Activated CD4-positive, alpha-beta T cell treated with anti-CD3 and anti-CD28 coated beads, Interleukin-2, Interleukin-6, amounts not matched to agents 100 ng/mL and 50 ng/mL, durations not matched to agents 16 hours and 8 hours (primary cell): ENCODE measurements at regions not wholly inside any gene's neighbourhood (a gene's known extent, or its start where the extent isn't known, plus 50 kb on each side); places are given as distances from the start of the nearest gene placed in this dataset.
"Not testable (repeated sequence)": the region's sequence is repeated elsewhere in the genome, so short reads cannot be mapped to it uniquely, and the experiment has no call there.

Experiments
- DNase-seq: peaks from one replicate; pipeline ENCODE4 v3.0.0-alpha.2; 2020

DNA sequence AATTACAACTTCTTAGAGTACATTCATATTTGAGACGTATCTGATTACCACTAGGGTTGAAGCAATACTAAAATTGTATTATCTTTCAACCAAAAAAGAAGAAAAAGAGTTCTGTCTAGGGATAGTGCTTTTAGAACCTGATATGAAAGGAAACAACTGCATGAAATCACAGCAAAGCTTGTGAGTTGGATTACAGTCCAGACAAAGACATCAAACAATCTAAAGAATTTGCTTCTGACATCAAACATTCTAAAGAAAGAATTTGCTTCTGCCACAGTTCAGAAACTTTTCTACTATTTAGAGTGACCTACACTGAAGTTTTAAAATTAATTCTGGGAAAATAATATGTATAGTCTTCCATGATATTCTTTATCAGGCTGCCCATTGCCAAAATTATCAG is 1141.1 kb upstream of the ACO1 start:
- no peak for DNase-seq

DNA sequence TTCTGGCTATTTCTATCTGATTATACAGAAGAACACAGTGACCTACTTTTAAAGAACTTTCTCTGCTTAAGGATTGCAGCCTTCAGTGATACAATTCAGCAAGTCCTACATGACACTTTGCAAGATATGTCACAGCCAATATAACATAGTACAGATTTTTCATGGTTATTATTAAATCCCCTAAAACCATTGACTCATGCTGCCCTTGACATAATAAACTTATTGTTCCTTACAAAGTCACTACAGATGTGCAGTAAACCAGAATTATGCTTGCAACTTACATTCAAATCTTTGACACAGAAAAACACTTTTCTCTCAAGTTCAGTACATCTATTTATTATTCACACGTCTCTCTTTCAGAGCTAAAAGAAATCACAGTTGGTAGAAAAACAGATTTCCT is 1136.3 kb upstream of the ACO1 start:
- no peak for DNase-seq

DNA sequence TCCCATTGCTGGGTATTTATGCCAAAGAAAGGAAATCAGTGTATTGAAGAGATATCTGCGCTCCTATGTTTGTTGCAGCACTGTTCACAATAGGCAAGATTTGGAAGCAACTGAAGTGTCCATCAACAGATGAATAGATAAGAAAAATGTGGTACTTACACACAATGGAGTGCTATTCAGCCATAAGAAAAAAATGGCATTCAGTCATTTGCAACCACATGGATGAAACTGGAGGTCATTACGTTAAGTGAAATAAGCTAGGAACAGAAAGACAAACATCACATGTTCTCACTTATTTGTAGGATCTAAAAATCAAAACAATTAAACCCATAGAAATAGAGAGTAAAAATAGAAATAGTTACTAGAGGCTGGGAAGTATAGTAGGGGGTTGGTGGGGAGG is 1133.1 kb upstream of the ACO1 start:
- DNase-seq = no peak

DNA sequence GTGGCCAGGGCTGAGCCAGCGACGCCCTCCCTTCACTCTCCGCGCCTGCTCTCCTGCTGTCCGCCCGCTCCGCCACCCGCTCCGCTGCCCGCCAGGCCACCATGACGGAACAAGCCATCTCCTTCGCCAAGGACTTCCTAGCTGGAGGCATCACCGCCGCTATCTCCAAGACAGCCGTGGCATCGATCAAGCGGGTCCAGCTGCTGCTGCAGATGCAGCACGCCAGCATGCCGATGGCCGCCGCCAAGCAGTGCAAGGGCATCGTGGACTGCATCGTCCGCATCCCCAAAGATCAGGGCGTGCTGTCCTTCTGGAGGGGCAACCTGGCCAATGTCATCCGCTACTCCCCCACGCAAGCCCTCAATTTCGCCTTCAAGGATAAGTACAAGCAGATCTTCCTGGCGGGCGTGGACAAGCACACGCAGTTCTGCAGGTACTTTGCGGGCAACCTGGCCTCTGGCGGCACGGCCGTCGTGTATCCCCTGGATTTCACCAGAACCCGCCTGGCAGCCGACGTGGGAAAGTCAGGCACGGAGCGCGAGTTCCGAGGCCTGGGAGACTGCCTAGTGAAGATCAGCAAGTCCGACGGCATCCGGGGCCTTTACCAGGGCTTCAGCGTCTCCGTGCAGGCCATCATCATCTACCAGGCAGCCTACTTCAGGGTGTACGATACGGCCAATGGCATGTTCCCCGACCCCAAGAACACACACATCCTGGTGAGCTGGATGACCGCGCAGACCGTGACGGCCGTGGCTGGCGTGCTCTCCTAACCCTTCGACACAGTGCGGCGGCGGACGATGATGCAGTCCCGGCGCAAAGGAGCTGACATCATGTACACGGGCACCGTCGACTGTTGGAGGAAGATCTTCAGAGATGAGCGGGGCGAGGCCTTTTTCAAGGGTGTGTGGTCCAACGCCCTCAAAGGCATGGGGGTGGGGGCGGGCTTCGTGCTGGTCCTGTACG is 1130.4 kb upstream of the ACO1 start:
- DNase-seq = no peak

DNA sequence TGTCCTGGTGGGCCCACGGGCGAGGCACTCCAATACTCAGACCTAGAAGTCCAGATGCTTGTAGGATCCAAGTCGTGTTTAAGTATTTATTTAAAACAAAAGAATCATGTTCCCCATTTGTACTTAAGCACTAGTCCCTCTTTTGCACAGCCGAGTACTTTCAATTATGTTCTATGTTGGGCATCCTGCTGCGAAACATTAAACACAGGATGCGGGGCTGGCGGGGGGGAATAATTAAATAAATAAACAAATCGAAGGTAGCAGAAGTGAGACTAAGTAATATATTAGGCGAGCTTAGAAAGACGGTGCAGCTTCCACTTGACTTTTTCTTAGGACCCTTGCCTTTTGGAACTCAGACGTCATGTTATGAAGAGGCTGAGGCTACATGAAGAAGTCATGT is 1129.2 kb upstream of the ACO1 start:
- DNase-seq = no peak

DNA sequence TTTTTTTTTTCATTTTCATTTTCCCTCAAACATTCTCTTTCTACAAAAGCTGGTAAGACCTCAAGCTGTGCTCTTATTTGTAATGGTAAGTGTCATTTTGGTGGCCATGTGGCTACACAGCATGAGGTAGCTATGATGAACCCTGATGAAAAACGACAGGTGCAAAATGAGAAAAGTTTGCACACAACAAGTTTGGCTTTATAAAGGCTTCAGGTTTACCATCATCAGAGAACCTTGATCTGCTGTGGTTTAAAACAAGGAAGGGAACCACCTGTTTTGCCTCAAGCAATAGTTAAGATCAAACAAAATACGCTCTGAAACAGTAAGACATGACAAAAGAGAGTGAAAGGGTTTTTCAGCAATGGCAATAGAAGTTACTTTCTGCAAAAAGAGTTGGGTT is 1124.6 kb upstream of the ACO1 start:
- DNase-seq = no peak

DNA sequence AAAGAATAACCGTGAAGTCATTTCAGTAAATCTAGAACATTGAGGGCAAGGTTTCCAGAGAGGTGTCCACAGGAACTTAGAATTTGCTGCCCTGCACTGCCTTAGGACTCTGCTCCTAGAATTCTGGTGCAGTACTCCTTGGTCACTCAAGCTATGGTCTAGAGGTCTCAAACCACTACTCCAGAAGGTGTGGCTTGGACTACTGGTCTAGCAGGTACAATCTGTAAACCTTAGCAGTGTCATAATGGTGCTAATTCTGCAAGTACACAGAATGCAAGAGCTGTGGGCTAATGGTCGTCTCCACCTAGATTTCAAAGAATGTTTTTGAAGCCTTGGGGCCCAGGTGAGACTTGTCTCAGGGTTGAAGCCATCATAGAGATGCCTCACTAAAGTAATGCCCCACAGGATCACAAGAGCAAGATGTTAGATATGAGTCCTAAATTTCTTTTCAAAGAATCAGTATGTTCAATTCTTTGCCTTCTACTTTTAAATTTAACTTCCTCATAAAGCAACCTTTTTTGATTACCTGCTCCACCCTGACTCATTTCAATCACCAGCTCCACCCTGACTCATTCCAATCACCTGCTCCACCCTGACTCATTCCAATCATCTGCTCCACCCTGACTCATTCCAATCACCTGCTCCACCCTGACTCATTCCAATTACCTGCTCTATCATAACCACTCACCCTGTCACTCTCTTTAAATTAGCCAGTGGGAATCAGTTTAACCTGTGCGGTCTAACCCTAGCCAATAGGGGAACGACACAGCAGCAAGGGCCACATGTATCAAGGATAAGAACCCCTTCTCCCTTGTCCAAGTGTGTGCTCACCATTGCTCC is 1111.8 kb upstream of the ACO1 start:
- DNase-seq = peak; percentile 54

DNA sequence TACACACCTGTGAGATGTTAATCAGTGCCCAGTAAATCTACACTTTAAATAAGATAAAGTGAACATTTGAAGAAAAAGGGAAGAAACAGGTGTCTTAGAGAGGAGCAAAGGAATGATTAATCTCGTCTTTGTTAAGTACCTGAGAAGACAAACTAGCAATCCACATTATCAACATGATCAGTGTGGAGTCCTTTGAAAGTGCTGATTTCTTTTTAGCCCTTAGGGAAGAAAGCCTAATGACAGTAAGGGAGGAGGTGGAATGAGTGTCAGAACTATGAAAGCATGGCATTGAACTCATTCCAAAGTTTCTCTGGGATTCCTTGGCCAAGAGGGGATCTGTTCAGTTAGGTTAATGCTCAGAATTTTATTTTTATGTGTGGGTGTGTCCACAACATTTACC is 1109.0 kb upstream of the ACO1 start:
- no peak for DNase-seq

DNA sequence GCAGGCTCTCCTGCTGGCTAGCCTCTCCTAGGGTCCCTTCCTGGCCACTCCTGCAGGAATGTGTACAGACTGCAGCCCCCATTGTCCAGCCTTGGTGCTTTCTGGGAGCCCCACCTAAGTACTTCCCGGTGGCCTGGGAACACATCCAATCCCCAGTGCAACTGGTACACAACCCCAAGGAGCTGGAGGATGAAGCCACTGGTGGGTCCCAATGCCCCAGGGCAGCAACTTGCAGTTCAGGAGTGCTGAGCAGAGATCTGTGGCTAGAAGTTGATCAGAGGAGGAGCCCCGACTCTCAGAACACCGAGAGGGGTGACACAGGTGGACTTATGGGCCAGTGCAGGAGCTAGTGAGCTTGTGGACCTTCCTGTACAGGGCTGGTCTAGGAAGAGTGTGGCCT is 1093.7 kb upstream of the ACO1 start:
- no peak for DNase-seq

DNA sequence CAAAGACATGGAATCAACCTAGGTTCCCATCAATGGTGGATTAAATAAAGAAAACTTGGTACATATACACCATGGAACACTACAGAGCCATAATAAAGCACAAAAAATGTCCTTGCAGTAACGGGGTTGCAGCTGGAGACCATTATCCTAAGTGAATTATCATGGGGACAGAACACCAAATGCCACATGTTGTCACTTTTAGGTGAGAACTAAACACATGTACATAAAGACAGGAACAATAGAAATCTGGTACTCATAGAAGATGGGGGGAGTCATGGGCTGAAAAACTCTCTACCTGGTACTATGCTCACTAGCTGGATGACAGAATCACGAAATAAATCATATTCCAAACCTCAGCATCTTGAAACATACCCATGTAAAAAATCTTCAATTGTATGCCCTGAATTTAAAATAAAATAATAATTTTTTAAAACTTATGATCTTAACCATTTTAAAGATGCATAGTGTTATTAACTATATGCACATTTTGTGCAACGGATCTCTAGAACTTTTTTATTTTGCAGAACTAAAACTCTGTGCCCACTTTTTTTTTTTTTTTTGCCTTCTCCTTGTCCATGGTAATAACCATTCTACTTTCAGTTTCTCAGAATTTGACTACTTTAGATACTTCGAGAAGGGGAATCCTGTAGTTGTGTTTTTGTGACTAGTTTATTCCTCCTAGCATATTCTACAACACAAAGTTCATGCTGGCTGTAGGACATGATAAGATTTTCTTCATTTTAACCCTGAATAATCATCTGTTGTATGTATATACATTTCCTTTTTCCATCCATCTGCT is 1081.6 kb upstream of the ACO1 start:
- no peak for DNase-seq

DNA sequence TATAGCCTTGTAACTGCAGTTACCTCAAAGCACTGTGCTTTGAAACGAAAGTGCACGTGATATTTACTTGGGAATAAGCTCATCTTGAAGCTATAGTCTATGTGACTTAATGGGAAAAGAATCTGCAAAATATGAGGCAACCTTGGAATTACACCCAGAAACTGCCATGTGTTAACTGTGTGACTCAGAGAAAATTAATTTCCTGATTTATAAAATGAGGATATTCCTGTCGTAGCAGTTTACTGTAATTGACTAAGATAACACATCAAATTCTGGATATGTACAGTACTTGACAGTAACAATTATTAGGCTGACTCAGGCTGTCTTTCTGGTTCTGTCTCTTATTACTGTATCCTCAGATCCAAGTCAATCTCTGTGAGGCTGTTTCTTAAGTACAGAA is 1079.9 kb upstream of the ACO1 start:
- no peak for DNase-seq

DNA sequence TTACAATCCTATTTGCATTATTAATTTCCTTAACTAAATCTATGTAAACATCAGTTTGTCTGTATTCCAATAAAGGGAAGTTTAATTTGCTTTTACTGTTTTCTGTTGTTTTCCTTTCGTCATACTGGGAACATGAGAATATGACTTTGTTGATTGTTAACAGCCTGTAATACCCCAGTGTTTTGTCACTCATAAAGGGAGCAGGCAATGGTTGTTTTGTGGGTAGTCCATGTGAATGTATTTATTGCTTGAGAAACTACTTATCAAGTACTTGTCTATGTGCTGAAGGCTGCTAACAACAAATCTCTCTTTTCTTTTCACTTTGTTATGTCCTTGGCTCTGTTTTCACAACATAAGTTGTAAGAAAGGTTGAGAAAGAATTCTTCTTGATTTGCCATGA is 1070.2 kb upstream of the ACO1 start:
- DNase-seq = no peak

DNA sequence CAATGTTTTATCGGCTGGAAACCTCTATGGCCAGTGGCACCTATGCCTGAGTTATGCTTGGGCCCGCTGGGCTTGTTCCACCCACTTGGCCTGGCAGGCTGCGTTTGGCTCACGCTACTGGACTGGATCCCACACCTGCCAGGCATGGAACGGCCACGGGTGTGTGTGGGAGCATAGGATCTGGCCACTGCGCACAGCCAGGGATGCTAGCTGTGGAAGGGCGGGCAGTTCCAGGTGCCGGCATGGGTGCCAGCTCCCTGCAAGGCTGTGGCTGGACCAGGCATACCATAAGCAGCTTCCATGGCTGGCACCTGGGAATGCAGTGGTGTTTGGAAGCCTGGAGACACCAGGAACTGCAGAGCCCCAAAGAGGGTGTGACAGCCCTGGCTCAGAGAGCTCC is 1063.9 kb upstream of the ACO1 start:
- no peak for DNase-seq

DNA sequence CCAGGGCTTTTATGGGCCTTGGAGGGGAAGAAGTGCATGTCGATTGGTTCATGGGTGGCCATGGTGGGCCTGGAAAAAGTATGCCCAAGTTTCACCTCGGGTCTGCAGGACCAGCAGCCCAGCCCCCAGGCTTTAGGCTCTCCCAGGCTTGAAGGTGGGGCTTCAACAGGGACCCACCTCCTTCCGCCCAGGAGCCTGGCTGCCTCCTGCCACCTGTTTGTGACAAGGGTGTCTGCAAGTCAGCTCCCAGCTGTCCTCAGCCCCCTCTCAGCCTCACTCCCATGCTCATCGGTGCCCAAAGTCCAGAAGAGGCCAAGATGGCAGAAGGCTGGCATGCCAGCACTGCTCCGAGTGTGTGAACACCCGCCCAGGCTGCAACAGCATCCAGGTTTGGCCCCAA is 1063.2 kb upstream of the ACO1 start:
- no peak for DNase-seq

DNA sequence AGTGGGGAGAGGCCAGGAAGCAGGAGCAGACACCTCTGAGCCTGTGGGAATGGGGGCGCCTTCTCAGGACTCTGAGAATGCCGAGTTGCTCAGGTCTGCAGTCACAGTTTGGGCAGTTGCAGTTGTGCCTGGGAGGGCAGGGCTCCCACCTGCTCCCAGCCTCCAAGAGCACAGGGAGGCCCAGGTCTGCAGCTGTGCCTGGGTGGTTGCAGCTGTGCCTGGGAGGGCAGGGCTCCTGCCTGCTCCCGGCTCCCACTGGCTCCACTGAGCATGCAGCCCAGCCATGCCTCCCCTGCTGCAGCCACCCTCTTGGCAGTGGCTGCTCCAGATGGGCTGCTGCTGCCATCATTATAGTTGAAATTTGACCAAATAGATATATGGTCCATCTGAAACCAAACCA is 1062.8 kb upstream of the ACO1 start:
- DNase-seq = no peak

DNA sequence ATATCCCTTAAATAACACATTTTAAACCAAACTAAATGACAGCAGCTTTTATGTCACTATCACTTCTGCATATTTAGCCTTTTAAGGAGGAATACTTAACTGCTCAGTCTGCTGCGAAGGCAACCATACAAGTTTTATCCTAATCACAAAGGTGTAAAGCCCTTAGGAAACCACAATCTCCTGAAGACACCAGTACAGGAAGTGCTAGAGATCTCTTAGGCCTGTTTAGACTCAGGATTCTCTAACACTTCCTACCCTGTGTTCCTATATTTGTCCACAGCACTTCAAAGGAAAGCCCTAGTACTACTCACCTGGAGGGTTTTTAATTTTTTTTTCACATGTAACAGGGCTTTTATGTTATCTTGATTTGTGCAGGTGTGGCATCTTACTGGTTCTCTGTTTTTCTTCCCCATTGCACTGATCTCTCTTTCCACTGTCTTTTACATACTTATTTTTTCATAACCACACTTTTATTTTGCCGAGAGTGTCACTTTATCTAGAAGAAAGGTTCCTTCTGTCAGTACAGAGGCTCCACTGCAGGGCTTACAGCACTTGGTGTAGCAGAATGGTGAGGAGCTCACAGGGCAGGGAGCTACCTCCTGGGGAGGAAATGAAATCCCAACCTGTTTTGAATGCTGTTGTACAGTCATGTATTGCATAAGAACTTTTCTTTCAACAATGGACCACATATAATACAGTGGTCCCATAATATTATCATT is 1060.6 kb upstream of the ACO1 start:
- DNase-seq = no peak

DNA sequence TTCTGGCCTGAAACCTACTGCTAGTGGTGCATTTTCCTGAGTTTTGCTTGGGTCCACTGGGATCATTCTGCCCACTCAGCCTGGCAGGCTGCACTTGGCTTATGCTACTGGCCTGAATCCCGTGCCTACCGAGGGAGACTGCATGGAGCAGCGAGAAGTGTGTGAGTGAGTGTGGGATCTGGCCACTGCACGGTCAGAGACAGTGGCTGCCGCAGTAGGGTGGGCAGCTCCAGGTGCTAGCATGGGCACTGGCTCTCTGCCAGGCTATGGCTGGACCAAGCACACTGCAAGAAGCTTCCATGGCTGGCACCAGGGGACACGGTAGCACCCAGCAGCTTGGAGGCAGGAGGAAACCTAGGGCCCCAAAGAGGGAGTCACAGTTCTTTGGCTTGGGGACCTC is 1058.7 kb upstream of the ACO1 start:
- DNase-seq = no peak

DNA sequence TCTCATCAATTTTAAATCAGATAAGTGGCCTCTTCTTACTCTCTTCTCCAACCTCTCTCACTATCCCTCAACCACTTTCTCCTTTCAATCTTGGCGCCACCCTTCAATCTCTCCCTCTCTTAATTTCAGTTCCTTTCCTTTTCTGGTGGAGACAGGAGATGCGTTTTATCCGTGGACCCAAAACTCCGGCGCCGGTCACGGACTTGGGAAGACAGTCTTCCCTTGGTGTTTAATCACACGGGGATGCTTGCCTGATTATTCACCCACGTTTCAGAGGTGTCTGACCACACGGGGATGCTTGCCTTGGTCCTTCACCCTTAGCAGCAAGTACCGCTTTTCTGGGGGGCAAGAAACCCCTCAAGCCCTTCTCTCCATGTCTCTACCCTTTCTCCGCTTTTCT is 1057.6 kb upstream of the ACO1 start:
- not testable (repeated sequence) for DNase-seq

DNA sequence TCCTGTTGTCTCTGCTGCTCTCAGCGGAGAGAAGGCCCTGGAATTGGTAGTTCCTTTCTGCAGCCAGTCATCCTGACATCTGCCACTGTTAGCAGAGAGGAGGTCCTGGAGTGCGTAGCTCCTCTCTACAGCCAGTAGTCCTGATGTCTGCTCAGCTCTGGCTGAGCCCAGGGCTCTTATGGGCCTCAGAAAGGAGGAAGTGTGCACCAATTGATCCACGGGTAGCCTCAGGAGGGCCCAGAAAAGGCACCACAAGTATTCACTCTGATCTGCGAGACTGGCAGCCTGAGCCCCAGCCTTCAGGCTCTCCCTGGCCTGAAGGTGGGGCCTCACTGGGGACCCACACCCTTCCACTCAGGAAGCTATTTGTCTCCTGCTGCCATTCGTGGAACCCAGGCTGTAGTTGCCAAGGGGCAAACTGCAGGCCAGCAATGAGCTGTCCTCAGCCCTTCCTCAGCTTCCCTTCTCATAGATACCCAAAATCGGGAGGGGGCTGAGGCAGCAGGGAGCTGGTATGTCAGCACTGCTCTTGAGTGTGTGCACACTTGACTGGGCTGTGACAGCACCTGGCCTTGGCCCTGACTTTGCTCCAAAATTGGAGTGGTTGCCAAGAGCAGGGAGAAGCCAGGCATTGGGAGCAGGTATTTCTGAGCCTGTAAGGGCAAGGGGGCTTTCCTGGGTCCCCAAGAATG is 1049.5 kb upstream of the ACO1 start:
- no peak for DNase-seq

DNA sequence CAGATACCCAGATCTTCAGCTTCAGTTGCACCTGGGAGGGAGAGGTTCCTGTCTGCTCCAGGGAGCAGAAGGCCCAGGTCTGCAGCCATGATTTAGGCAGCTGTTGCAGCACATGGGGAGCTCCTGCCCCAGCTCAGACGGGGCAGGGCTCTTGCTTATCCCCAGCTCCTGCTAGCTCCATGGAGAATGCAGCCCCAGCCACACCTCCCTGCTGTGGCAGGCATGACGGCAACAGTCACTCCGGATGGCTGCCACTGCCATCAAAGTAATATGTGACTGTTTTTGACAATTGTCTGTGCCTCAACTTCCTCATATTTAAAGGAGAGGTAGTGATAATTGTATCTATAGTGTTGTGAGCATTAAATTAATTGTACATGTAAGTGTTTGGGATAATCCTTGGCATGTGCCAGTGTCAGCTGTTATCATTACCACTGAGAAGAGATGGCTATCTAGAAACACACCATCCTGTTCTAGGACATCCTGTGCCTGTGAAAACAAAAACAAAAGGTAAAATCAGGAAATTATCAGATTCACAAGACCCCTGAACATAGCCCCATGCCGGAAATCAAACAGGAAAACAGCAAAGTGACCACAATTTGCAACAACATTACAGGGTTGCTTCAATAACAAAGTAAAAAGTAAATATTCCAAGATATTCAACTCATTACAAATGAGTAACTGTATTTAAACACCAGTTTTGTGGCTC is 1048.8 kb upstream of the ACO1 start:
- no peak for DNase-seq

DNA sequence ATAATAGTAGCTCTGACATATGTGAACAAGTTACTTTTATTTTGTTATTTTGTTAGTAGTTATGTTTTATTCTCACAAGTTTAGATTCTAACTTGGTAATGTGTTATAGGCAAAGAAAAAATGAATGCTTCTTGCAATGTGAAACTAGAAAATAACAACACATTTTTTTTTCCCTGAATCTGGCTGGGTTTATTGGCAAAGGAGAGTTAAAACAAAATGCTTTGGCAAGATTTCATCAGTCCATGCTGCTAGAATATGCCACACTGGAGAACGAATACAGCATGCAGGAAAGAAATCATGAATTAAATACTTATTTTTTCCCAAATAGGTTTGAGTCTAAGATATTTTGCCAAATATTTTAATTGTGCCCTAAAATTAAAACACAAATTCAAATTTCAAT is 1048.1 kb upstream of the ACO1 start:
- DNase-seq = no peak
